Pancreas (tissue), 10 donors: ENCODE measurements at regions not wholly inside any gene's neighbourhood (a gene's known extent, or its start where the extent isn't known, plus 50 kb on each side); places are given as distances from the start of the nearest gene placed in this dataset.
A peak's percentile ranks its signal among the peaks of the same experiment; 100 is the strongest.

Source experiments
- ATAC-seq, 4 donors: fragments of 200-7000 bp; cut with Tn5 transposase; one replicate each; pipeline versions ENCODE4 v1.8.0 to v1.9.1; 2020; ENCODE audit warnings: mild to moderate bottlenecking in 4 of 4, moderate library complexity in 4 of 4
- DNase-seq, 6 donors: peaks; one replicate each; pipeline ENCODE4 v3.0.0-alpha.2; 2020
- FAIRE-seq: peaks from 2 replicates; lab custom pipeline; 2012; peaks lifted over from hg19 to GRCh38; lab: Jason Lieb, UNC
- H3K27ac ChIP-seq, 4 donors: fragments of 200-600 bp; sonication (generic); 1 replicate in 3 of 4; 2 replicates in 1 of 4; pipeline versions ENCODE4 v1.5.0 to v1.8.0; 2020
- H3K27me3 ChIP-seq, 4 donors: fragments of 200-600 bp; one replicate each; pipeline ENCODE4 v1.8.0; 2021
- H3K36me3 ChIP-seq, 3 donors: fragments of 200-600 bp; sonication (generic) in 1 of 3; one replicate each; pipeline versions ENCODE4 v1.5.0 to v1.8.0; 2020 to 2021
- H3K4me1 ChIP-seq, 3 donors: fragments of 200-600 bp; one replicate each; pipeline ENCODE4 v1.8.0; 2021
- H3K4me3 ChIP-seq, 4 donors: fragments of 200-600 bp; sonication (generic) in 2 of 4; one replicate each; pipeline versions ENCODE4 v1.5.0 to v1.8.0; 2020 to 2021
- H3K9me3 ChIP-seq, 4 donors: fragments of 200-600 bp; one replicate each; pipeline ENCODE4 v1.8.0; 2021
- CTCF ChIP-seq, 4 donors: fragments of 200-600 bp; sonication (generic) in 3 of 4; IDR thresholded peaks; one replicate each; pipeline versions ENCODE4 v1.5.0 to v1.8.0; 2021; ENCODE audit warnings: antibody characterized with exemption in 4 of 4
- WGBS, 2 donors: extraction: QIAGEN DNeasy Blood & Tissue Kit; methylation state at CpG; one replicate each; pipeline ENCODE4 v1.1.7; 2013; 5-methylcytosine and 5-hydroxymethylcytosine counted together
- intact Hi-C, 3 donors: fragments of 100-400 bp; cut with DNase I; formaldehyde crosslinking; loops; one replicate each; pipeline versions ENCODE4 v1.11.1 to v1.14.2; 2022
- donor health status: healthy with polysubstance abuse.
- donor health status: DM: no; HTN: no; CAD: no; lungs with moderate emphysema.
- donor health status: DM: no; HTN: no; CAD: no.
- donor health status: control.
- donor health status: control.
- donor health status: Bipolar disorder and iron deficiency.
- donor health status: DM: yes; HTN: yes; CAD: no.
- donor health status: DM: no; HTN: no; CAD: no.
- donor health status: DM: no; HTN: no; CAD: no.
- donor health status: DM: yes; HTN: yes; CAD: no.

- no peak overlapping the region for H3K27ac ChIP-seq
- intact Hi-C loops, result no loop called here
- no peak for TF ChIP-seq CTCF (IDR thresholded peaks at IDR 0.05)
- ATAC-seq (no peak), FAIRE-seq (no peak), DNase-seq (no peak)
- H3K27me3 ChIP-seq, result no peaks in the 10 kb centered on the region
- no peaks in the 10 kb centered on the region for H3K9me3 ChIP-seq
- no peak overlapping the region for H3K4me3 ChIP-seq
- 46 to 55% methylated on average over 3 of the region's 3 CpGs for WGBS, 2 donors
- H3K4me1 ChIP-seq, result peaks cover 0 to 5% (median 0%) of the 10 kb centered on the region in 3 donors
- H3K36me3 ChIP-seq, result no peaks in the 10 kb centered on the region
Observed at GRCh38 chr7:24227068-24227467, 56.9 kb upstream of the NPY start.

GRCh38 chr7:24227603-24228359 is 56.2 kb upstream of the NPY start:
- DNase-seq, result no peak
- Histone ChIP-seq H3K27ac (no peak overlapping the region), H3K9me3 (no peaks in the 10 kb centered on the region), H3K36me3 (no peaks in the 10 kb centered on the region), H3K4me1 (peaks cover 0 to 5% (median 0%) of the 10 kb centered on the region in 3 donors), H3K27me3 (no peaks in the 10 kb centered on the region), H3K4me3 (no peak overlapping the region)
- ATAC-seq, result no peak
- intact Hi-C loops, result no loop called here
- no peak for FAIRE-seq
- no peak for TF ChIP-seq CTCF (IDR thresholded peaks at IDR 0.05)
- 69 to 80% methylated on average over 8 of the region's 8 CpGs for WGBS, 2 donors

GRCh38 chr7:24229481-24230226 is 54.3 kb upstream of the NPY start:
- Histone ChIP-seq H3K27me3 (no peaks in the 10 kb centered on the region), H3K4me3 (no peak overlapping the region), H3K9me3 (no peaks in the 10 kb centered on the region), H3K27ac (no peak overlapping the region), H3K36me3 (no peaks in the 10 kb centered on the region), H3K4me1 (peaks cover 0 to 5% (median 0%) of the 10 kb centered on the region in 3 donors)
- intact Hi-C loops, result no loop called here
- WGBS, 2 donors, result 59 to 63% methylated on average over 9 of the region's 9 CpGs
- no peak for TF ChIP-seq CTCF (IDR thresholded peaks at IDR 0.05)
- no peak for DNase-seq
- no peak for ATAC-seq
- no peak for FAIRE-seq

- TF ChIP-seq CTCF (IDR thresholded peaks at IDR 0.05), result no peak
- FAIRE-seq, result no peak
- ATAC-seq, result peak in 1 of 4 donors; percentile 29
- Histone ChIP-seq H3K4me1 (peaks cover 0 to 5% (median 0%) of the 10 kb centered on the region in 3 donors), H3K36me3 (no peaks in the 10 kb centered on the region), H3K9me3 (no peaks in the 10 kb centered on the region), H3K27me3 (no peaks in the 10 kb centered on the region), H3K27ac (no peak overlapping the region), H3K4me3 (no peak overlapping the region)
- no peak for DNase-seq
- intact Hi-C loops, result no loop called here
Observed at GRCh38 chr7:24231493-24231892, 52.5 kb upstream of the NPY start.

- no peak for ATAC-seq
- FAIRE-seq, result no peak
- Histone ChIP-seq H3K9me3 (no peaks in the 10 kb centered on the region), H3K36me3 (no peaks in the 10 kb centered on the region), H3K27ac (no peak overlapping the region), H3K27me3 (no peaks in the 10 kb centered on the region), H3K4me1 (peaks cover 0 to 5% (median 0%) of the 10 kb centered on the region in 3 donors), H3K4me3 (no peak overlapping the region)
- TF ChIP-seq CTCF (IDR thresholded peaks at IDR 0.05), result no peak
- 80 to 81% methylated on average over 2 of the region's 2 CpGs for WGBS, 2 donors
- intact Hi-C loops, result no loop called here
- no peak for DNase-seq
Observed at GRCh38 chr7:24233386-24233785, 50.6 kb upstream of the NPY start.
